HepG2 (cell line): ENCODE measurements at regions not wholly inside any gene's neighbourhood (a gene's known extent, or its start where the extent isn't known, plus 50 kb on each side); places are given as distances from the start of the nearest gene placed in this dataset.

Experiments
- PAX8 ChIP-seq: sonication (generic); formaldehyde crosslinking; IDR thresholded peaks from 2 replicates; pipeline ENCODE4 v1.8.0; 2022; ENCODE audit warnings: mild to moderate bottlenecking, missing genetic modification reagents, borderline replicate concordance
- ZNF567 ChIP-seq: sonication (generic); formaldehyde crosslinking; IDR thresholded peaks from 2 replicates; pipeline ENCODE4 v1.8.1; 2023; ENCODE audit warnings: mild to moderate bottlenecking, missing genetic modification reagents, borderline replicate concordance
- ZNF678 ChIP-seq: sonication (generic); formaldehyde crosslinking; IDR thresholded peaks from 2 replicates; pipeline ENCODE4 v1.4.0; 2020; ENCODE audit warnings: mild to moderate bottlenecking, missing genetic modification reagents
- TF ChIP-seq, protein P1 (sequence below): sonication (generic); formaldehyde crosslinking; IDR thresholded peaks from 2 replicates; pipeline ENCODE4 v1.5.0; 2020; ENCODE audit warnings: mild to moderate bottlenecking, missing genetic modification reagents
- TF ChIP-seq, protein P2 (sequence below): sonication (generic); formaldehyde crosslinking; IDR thresholded peaks from 2 replicates; pipeline ENCODE4 v1.8.0; 2022; ENCODE audit warnings: missing genetic modification reagents, low read depth, mild to moderate bottlenecking, borderline replicate concordance
- TF ChIP-seq, protein P3 (sequence below): sonication (generic); formaldehyde crosslinking; IDR thresholded peaks from 2 replicates; pipeline ENCODE4 v1.4.0; 2020; ENCODE audit warnings: missing genetic modification reagents, borderline replicate concordance

DNA sequence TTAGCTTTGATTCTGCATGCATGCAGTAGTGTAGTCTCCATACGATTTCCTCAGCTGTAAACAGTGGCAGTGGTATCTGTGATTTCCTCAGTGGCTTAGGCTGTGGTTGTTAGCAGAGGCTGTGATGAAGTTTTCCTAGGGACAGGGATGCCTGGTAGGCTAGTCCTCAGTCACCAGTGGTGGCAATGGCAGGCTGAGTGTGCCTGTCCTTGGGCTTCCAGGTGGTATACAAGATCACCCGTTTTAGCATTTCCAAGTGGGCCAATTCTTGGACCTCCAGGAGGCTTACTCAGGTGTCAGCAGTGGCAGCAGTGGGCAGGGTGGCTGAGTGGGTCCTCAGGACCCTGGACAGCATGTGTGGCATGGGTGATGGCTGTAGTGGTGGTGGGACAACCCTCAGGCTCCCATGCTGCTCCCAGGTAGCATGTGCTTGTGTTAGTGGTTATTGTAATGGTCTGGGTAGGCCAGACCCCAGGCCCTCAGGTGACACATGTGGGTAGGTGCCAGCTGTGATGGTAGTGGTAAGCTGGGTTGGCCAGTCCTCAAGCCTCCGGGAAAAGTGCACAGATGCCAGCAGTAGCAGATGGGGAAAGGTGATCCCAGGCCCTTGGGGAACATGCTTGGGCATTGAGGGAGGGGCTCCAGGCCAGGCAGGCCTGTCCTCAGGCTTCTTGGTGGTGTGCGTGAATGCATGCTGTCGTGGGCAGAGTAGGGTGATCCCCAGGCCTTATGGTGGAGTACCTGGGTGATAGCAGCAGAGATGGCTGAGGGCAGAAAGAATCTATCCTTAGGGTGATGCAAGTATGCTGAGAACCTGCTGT, 146.5 kb downstream of the PAPOLA start (continued):
- TF ChIP-seq ZNF678 (CRISPR knock-in tag) (no peak), ZNF567 (CRISPR knock-in tag) (no peak), PAX8 (CRISPR knock-in tag) (no peak)
- TF ChIP-seq, protein P1, sequence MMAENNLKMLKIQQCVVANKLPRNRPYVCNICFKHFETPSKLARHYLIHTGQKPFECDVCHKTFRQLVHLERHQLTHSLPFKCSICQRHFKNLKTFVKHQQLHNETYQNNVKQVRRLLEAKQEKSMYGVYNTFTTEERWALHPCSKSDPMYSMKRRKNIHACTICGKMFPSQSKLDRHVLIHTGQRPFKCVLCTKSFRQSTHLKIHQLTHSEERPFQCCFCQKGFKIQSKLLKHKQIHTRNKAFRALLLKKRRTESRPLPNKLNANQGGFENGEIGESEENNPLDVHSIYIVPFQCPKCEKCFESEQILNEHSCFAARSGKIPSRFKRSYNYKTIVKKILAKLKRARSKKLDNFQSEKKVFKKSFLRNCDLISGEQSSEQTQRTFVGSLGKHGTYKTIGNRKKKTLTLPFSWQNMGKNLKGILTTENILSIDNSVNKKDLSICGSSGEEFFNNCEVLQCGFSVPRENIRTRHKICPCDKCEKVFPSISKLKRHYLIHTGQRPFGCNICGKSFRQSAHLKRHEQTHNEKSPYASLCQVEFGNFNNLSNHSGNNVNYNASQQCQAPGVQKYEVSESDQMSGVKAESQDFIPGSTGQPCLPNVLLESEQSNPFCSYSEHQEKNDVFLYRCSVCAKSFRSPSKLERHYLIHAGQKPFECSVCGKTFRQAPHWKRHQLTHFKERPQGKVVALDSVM (CRISPR knock-in tag): no peak
- TF ChIP-seq, protein P2, sequence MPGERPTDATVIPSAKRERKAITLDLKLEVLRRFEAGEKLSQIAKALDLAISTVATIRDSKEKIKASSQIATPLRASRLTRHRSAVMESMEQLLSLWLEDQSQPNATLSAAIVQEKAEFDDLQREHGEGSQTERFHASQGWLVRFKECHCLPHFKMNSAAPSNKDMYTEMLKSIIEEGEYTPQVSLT (CRISPR knock-in tag): no peak
- TF ChIP-seq, protein P3, sequence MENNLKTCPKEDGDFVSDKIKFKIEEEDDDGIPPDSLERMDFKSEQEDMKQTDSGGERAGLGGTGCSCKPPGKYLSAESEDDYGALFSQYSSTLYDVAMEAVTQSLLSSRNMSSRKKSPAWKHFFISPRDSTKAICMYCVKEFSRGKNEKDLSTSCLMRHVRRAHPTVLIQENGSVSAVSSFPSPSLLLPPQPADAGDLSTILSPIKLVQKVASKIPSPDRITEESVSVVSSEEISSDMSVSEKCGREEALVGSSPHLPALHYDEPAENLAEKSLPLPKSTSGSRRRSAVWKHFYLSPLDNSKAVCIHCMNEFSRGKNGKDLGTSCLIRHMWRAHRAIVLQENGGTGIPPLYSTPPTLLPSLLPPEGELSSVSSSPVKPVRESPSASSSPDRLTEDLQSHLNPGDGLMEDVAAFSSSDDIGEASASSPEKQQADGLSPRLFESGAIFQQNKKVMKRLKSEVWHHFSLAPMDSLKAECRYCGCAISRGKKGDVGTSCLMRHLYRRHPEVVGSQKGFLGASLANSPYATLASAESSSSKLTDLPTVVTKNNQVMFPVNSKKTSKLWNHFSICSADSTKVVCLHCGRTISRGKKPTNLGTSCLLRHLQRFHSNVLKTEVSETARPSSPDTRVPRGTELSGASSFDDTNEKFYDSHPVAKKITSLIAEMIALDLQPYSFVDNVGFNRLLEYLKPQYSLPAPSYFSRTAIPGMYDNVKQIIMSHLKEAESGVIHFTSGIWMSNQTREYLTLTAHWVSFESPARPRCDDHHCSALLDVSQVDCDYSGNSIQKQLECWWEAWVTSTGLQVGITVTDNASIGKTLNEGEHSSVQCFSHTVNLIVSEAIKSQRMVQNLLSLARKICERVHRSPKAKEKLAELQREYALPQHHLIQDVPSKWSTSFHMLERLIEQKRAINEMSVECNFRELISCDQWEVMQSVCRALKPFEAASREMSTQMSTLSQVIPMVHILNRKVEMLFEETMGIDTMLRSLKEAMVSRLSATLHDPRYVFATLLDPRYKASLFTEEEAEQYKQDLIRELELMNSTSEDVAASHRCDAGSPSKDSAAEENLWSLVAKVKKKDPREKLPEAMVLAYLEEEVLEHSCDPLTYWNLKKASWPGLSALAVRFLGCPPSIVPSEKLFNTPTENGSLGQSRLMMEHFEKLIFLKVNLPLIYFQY (CRISPR knock-in tag): no peak
- TF ChIP-seq, all 625 proteins: peak for 0
